Fibroblast of skin of abdomen (primary cell): ENCODE measurements at regions not wholly inside any gene's neighbourhood (a gene's known extent, or its start where the extent isn't known, plus 50 kb on each side); places are given as distances from the start of the nearest gene placed in this dataset.
"Not testable (repeated sequence)": the region's sequence is repeated elsewhere in the genome, so short reads cannot be mapped to it uniquely, and the experiment has no call there.

Experiments used
- DNase-seq: peaks from one replicate; pipeline ENCODE4 v3.0.0-alpha.2; 2013

- DNase-seq: peak; percentile 49
Observed at GRCh38 chr2:131672471-131673399, 145.0 kb downstream of the CCDC74A start.

GRCh38 chr2:131673400-131674173 lies 145.9 kb downstream of the CCDC74A start:
- peak; percentile 61 for DNase-seq

GRCh38 chr2:131674174-131674507 lies 146.5 kb downstream of the CCDC74A start:
- DNase-seq: no peak

- DNase-seq: not testable (repeated sequence)
Observed at GRCh38 chr2:131681611-131682121, 154.0 kb downstream of the CCDC74A start.

- peak; percentile 90 for DNase-seq
Observed at GRCh38 chr2:131682122-131682944, 154.6 kb downstream of the CCDC74A start.

- DNase-seq: peak; percentile 28
Observed at GRCh38 chr2:131682945-131683330, 155.2 kb downstream of the CCDC74A start.

GRCh38 chr2:131684631-131685316 lies 157.1 kb downstream of the CCDC74A start:
- peak; percentile 79 for DNase-seq

GRCh38 chr2:131686164-131686893 lies 158.6 kb downstream of the CCDC74A start:
- peak; percentile 76 for DNase-seq

- peak; percentile 53 for DNase-seq
Observed at GRCh38 chr2:131686894-131687238, 159.2 kb downstream of the CCDC74A start.

- DNase-seq: not testable (repeated sequence)
Observed at GRCh38 chr2:131689066-131689465, 161.4 kb downstream of the CCDC74A start.

GRCh38 chr2:131711268-131711667 lies 183.6 kb downstream of the CCDC74A start:
- DNase-seq: not testable (repeated sequence)

GRCh38 chr2:131717907-131718306 lies 190.2 kb downstream of the CCDC74A start:
- DNase-seq: not testable (repeated sequence)

GRCh38 chr2:131721163-131721562 lies 193.5 kb downstream of the CCDC74A start:
- not testable (repeated sequence) for DNase-seq

- not testable (repeated sequence) for DNase-seq
Observed at GRCh38 chr2:131722256-131722655, 194.6 kb downstream of the CCDC74A start.

- no peak for DNase-seq
Observed at GRCh38 chr2:131724019-131724418, 196.3 kb downstream of the CCDC74A start.

GRCh38 chr2:131728451-131728850 lies 200.8 kb downstream of the CCDC74A start:
- DNase-seq: peak; percentile 16

- not testable (repeated sequence) for DNase-seq
Observed at GRCh38 chr2:131733530-131733929, 205.8 kb downstream of the CCDC74A start.

- not testable (repeated sequence) for DNase-seq
Observed at GRCh38 chr2:131736406-131736805, 208.7 kb downstream of the CCDC74A start.

- not testable (repeated sequence) for DNase-seq
Observed at GRCh38 chr2:131738533-131738932, 210.8 kb downstream of the CCDC74A start.

GRCh38 chr2:131738996-131739434 lies 211.3 kb downstream of the CCDC74A start:
- DNase-seq: not testable (repeated sequence)
